ENCODE measurements at regions not wholly inside any gene's neighbourhood (a gene's known extent, or its start where the extent isn't known, plus 50 kb on each side); places are given as distances from the start of the nearest gene placed in this dataset.
A peak's percentile ranks its signal among the peaks of the same experiment; 100 is the strongest.

DNA sequence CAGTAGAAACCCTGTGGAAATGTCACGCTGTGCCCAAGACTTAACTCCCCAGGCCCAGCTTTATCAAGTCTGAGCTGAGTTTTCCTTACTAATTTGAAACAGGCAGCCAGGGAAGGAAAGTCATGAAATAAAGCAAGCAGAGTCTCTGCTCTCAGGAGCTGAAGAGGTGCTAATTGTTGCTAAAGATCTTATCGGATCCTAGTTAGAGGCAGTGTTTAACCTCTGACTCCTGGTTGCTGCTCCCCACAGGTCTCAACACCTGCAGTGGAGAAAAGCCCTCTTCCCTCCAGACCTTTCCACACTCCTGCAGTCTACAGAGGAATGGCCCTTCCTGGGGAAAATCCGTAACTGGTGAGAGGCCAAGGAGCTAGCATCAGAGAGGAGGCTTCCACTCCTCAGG lies 628.2 kb downstream of the NTRK3 start:
- DNase-seq = no peak

DNA sequence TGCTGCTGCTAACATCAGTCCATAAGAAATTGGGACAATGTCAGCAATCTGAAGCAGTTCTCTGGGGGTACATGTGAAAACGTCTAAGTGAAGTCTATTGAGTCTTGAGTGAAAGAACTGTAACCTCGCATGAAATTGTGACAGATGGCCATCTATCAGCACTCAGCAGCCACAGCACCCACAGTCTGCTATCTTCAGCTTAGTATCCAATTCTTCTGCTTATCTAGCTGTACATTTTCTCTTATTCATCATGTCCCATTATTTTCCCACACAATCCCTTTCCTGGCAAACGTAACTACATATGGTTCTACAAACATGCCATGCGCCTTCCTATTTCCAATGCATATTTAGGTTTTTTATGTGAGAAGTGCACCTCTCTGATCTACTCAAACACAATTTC lies 629.7 kb downstream of the NTRK3 start:
- no peak for DNase-seq

GRCh38 chr15:87623832-87624231 lies 632.7 kb downstream of the NTRK3 start:
- DNase-seq = peak; percentile 32

DNA sequence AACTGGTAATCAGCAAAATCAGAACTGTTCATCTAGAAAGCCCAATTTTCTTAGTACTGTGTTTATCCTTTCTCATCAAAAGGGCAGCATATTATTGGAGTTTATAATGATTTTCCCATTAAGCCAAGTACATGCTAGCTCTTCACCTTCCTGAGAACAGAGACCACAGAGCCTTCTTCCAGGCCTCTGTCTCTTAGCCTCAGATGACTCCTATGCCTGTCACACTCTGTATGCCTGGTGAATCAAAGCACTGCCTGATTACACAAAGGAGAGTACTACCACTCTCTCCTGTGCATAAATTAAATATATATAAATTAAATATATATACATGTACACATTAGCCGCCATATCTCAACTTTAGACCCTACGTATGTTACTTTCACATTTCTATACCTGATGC lies 636.1 kb downstream of the NTRK3 start:
- DNase-seq = no peak

DNA sequence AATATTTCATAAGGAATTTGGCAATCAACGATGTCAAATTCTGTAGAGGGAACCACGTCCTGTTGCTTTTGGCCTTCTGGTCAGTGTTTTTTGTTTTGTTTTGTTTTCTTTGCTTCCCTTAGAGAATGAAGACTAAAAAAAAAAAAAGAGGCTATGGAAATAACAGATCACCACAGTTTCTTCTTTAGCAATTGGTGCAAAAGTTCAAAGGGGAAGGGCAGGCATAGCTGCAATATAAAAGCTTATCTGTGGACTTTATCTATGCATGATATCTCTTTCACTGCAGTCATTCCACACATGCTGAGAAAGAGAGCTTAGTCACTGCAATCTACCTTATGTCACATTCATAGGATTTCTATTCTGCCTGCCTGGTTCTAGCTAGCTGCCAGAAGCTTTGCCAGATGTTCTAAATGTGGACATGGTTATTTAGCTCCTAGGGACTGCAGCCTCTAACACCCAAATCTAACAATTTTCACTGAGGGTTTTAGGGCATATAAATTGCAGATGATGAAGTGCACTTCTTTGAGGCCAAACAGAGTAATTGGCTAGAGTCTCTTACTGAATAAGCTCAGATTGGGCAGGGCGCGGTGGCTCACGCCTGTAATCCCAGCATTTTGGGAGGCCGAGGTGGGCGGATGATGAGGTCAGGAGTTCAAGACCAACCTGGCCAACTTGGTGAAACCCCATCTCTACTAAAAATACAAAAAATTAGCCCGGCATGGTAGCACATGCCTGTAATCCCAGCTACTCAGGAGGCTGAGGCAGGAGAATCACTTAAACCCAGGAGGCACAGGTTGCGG lies 637.2 kb downstream of the NTRK3 start:
- no peak for DNase-seq

DNA sequence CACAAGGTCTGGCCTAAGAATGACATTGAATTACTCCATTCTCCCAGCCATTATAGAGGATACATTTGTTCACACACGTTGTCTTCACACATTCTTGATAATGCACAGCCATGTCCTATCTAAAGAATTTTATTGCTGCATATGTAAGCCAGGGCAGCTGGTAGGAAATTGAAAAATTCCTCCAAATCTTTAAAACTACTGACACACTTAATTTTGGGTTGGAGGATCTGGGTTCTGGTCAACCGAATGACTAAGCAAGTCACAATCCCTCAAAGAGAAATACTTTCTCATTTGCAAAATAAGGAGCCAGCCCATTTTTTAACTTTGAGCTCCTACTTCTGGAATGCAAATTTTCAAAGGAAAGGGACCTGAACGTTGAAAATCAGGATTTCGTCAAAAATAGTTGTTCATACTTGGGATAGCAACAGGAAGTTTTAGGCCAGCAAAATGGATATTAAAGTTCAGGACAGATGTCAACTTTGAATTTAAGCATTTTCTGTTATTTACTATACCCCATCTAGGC lies 638.3 kb downstream of the NTRK3 start:
- DNase-seq = no peak

DNA sequence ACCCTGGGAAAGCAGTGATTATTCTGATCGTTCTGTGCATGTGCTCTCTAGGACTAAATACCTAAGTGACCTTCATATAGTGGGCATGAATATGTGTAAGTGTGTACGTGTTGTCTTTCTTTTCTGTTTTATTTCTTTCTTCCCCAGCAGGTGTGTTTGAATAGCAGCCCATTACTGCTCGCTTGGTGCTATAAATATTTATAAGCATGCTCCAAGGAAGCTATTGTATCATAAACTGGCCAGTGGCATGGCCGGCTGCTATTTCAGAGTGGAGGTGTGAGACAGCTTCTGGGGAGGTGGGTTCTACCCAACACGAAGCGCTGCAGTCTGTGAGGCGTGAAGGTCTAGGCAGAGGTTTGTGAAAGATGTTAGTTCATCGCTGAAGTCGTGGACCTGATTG lies 641.8 kb downstream of the NTRK3 start:
- DNase-seq = no peak

- DNase-seq = peak; percentile 20
Observed at GRCh38 chr15:87610366-87610765, 646.2 kb downstream of the NTRK3 start.

DNA sequence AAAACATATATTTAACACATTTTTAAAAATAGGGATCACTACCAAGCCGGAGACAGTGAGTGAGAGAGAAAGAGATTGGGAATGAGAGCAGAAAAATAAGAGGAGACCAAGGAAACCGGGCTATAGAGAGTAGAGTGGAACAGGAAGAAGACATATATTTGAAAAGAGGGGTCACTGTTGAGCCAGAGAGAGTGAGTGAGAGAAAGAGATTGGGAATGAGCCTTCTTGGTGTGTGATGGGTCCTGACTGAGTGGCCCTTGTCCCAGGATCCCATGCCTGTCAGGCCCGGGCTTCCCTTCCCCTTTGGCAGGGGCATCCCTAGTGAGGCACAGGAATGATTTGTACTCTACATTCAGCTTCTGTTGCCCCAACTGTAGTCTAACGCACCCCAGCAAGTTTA lies 646.6 kb downstream of the NTRK3 start:
- DNase-seq = no peak

- no peak for DNase-seq
Observed at GRCh38 chr15:87609474-87609873, 647.1 kb downstream of the NTRK3 start.

DNA sequence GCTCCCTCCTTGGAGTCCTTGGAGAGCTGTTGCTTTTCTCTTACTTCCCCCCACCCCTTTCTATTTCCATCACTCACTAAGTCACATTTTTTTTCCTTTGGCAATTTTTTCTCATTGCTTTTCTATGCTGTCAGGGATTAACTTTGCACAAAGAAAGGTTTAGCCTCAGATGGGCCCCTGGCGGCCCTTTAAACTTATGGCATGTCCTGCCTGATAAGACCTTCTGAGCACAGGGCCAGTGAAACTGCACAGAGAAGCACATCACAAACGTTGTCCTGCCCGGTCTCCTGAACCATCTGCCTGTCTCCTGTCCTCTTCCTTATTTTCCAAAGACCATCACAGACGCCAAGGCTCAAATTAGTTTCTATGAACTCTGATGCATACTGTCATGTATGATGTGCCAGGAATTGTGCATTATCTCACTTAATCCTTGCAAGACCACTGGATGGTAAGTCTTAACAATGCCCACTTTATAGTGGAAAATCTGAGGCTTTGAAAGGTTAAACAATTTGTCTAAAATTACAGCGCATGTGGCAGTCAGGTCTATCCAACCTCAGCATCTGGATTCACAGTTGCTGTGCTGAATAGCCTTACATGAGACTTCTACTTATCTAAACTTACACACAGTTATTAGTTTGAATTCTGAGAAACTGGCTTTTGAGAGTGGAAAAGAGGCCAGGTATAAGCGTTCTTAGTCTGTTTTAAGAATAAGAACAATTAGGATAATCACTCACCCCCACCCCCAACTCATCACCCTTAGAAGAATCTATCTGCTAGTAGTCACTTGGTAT lies 648.1 kb downstream of the NTRK3 start:
- DNase-seq = no peak

- no peak for DNase-seq
Observed at GRCh38 chr15:87606971-87607370, 649.6 kb downstream of the NTRK3 start.

DNA sequence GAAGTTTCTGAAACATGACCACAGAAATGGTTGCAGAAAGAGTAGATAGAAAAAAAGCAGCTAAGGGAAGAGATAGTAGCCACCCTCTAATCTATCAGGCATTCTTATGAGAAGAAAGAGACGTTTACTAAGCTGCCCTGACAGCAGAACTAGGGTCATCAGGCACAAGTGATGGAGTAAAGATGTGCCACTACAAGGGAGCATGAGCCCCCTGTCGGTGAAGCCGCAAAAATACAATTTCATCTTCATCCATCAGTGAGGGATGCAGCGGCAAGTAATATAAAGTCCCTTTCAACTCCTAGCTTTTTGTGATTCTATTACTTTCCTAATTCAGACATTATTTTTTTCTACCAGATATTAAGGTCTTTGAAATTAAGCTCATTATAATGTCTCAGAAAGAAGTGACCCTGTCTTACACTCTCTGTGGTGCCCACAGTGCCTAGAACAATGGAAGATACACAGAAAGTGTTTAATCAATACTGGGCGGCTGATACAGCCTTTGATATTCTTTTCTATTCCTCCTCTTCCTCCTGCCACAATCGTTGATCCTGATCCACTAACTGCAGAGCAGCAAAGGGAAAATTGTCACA lies 651.6 kb downstream of the NTRK3 start:
- peak; percentile 11 for DNase-seq

DNA sequence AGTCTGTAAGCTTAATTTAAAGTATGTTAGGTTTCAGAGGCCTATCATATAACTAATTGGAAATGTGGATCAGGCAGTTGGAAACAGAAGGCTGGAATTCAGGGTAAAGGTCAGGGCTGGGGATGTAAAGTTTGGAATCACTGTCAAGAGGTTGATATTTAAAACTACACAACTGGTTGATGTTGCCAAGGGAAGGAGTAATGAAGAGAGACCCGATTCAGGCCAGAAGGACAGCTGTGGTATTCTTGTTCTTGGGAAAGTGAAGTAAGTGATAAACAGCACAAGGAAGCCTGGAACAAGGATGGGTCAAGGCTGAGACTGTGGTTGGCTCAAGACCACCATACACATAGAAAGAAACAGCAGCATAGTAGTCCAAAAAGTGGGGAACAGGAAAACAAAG lies 654.2 kb downstream of the NTRK3 start:
- no peak for DNase-seq

GRCh38 chr15:87599616-87600015 lies 656.9 kb downstream of the NTRK3 start:
- DNase-seq = no peak

- peak; percentile 1 for DNase-seq
Observed at GRCh38 chr15:87597346-87598052, 659.0 kb downstream of the NTRK3 start.

DNA sequence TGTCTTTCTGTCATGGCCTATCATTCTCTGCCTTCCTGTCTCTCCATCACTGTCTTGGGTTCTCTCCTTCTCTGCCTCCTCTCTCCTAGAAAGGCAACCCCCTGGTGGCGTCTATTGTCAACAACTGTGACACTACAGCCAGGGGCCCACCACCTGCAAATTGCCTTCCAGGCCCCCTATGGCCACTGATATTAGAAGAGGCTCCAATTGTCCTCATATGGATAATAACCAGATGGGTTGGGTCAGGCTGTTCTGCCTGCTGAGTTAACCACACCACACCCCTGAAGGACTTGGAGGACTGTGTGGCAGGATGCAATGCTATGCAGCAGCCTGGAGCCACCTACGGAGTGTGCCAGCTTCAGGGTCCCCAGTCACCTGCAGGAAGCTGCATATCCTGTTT lies 665.0 kb downstream of the NTRK3 start:
- DNase-seq = no peak

DNA sequence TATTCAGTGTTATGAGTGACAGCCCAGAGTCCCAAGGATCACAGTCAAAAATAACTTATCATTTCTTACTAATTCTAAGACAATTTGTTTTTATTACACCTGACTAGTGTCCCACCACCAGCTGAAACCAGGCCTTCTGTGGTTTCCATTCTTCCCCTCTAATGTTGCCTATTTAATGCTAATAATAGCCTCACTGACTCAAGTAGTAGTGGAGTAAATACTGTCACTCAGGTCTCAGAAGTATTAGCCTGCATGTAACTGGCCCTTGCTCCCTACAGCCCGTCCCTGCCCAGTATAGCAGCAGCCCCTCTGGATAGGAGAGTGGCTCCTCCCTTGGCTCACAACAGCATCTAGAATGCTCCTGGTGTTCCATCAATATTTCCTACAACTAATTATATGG lies 665.5 kb downstream of the NTRK3 start:
- DNase-seq = no peak

GRCh38 chr15:87589134-87589533 lies 667.4 kb downstream of the NTRK3 start:
- no peak for DNase-seq

DNA sequence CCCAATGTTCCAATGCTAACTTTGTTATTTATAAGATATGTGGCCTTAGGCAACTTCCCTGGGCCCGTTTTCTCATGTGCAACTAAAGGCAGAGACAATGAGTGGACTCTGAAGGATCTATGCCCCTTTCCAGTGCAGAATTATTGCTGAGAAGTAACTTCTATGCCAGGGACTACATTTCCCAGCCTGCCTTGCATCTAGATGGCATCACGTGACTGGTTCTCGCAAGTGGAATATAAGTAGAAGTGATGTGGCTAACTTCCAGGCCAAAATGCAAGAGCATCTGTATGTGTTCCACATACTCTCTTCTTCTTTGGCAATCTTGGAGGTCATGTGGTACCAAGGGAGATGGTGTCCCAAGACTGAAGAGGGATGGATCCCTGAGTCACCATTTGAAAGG lies 674.4 kb downstream of the NTRK3 start:
- DNase-seq = no peak

- no peak for DNase-seq
Observed at GRCh38 chr15:87579537-87579936, 677.0 kb downstream of the NTRK3 start.

- no peak for DNase-seq
Observed at GRCh38 chr15:87578776-87579175, 677.8 kb downstream of the NTRK3 start.

GRCh38 chr15:87577336-87577735 lies 679.2 kb downstream of the NTRK3 start:
- DNase-seq = no peak
